Suprapubic skin (tissue), 4 donors: ENCODE measurements at regions not wholly inside any gene's neighbourhood (a gene's known extent, or its start where the extent isn't known, plus 50 kb on each side); places are given as distances from the start of the nearest gene placed in this dataset.

Experiments
- DNase-seq, 2 donors: peaks; one replicate each; pipeline ENCODE4 v3.0.0-alpha.2; 2019; ENCODE audit warnings: low spot score in 2 of 2
- H3K27ac ChIP-seq: fragments of 200-600 bp; sonication (generic); one replicate; pipeline ENCODE4 v1.5.1; 2019
- H3K27me3 ChIP-seq: fragments of 200-600 bp; sonication (generic); one replicate; pipeline ENCODE4 v1.5.1; 2019
- H3K36me3 ChIP-seq: fragments of 200-600 bp; sonication (generic); one replicate; pipeline ENCODE4 v1.5.1; 2019
- H3K4me1 ChIP-seq: fragments of 200-600 bp; sonication (generic); one replicate; pipeline ENCODE4 v1.5.1; 2019
- H3K4me3 ChIP-seq: fragments of 200-600 bp; sonication (generic); one replicate; pipeline ENCODE4 v1.5.1; 2019; ENCODE audit warnings: mild to moderate bottlenecking
- H3K9me3 ChIP-seq: fragments of 200-600 bp; sonication (generic); one replicate; pipeline ENCODE4 v1.5.1; 2019
- CTCF ChIP-seq, 2 donors: fragments of 200-600 bp in 1 of 2; fragments of 450-650 bp in 1 of 2; sonication (generic) in 1 of 2; IDR thresholded peaks; one replicate each; pipeline ENCODE4 v1.5.1; 2016 to 2019; ENCODE audit warnings: antibody characterized with exemption in 2 of 2, mild to moderate bottlenecking in 1 of 2, moderate library complexity in 1 of 2
- EP300 ChIP-seq: sonication (generic); formaldehyde crosslinking; IDR thresholded peaks from one replicate; pipeline ENCODE4 v1.6.1; 2017; ENCODE audit warnings: antibody characterized with exemption
- POLR2A ChIP-seq, 2 donors: fragments of 450-650 bp; IDR thresholded peaks; one replicate each; pipeline ENCODE4 v1.6.1; 2017; ENCODE audit warnings: antibody characterized with exemption in 2 of 2, mild to moderate bottlenecking in 2 of 2, moderate library complexity in 2 of 2
- POLR2AphosphoS5 ChIP-seq, 3 donors: sonication (generic); formaldehyde crosslinking; IDR thresholded peaks; one replicate each; pipeline ENCODE4 v1.6.1; 2017; ENCODE audit warnings: antibody characterized with exemption in 3 of 3
- WGBS: methylation state at CpG from one replicate; pipeline ENCODE4 v1.1.5; 2018; 5-methylcytosine and 5-hydroxymethylcytosine counted together

DNA sequence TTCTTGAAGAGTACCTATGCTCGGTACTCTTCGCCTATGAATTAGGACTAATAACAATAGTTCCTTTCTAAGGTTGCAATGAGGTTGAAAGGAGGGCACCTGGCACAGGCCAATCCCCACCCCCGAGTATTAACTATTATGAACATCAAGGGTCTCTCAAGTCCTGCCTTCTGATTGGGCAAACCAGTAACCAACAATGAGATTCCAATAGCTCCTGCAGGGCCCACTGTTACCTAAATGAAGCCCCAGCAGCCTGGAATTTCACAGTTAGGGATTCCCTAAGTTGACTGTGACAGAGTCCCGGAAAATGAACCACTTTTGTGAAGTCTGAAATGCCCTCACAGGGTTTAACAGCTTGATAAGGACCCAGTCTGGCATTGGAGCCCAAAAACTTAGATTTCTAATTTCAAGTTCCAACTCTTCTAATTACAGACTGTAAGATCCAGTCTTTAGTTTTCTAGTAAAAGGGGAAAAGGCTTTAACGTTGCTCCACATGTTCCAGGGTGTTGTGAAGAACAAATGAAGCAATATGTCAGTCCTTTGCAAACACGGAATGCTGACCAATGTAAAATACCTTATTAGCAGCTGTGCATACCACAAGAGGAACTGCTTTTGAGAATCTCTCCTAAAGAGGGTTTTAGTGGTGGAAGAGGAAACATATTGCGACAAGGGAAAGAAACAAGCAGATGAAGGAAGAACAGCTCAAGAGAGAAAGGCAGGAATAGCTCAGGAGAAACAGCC, 277.7 kb upstream of the MAP2 start:
- no peaks in the 10 kb centered on the region for H3K27me3 ChIP-seq
- no peak overlapping the region for H3K27ac ChIP-seq
- no peak for DNase-seq
- no peak for TF ChIP-seq EP300
- no peak for TF ChIP-seq POLR2AphosphoS5 (IDR thresholded peaks at IDR 0.05)
- no peak for TF ChIP-seq CTCF (IDR thresholded peaks at IDR 0.05)
- no peak for TF ChIP-seq POLR2A (IDR thresholded peaks at IDR 0.05)
- 72% methylated on average over 7 of the region's 7 CpGs for WGBS
- no peaks in the 10 kb centered on the region for H3K4me1 ChIP-seq
- H3K4me3 ChIP-seq = no peak overlapping the region
- H3K36me3 ChIP-seq = no peaks in the 10 kb centered on the region
- no peaks in the 10 kb centered on the region for H3K9me3 ChIP-seq

- WGBS = 77% methylated on average over 3 of the region's 3 CpGs
These were observed 277.0 kb upstream of the MAP2 start for GRCh38 chr2:209146682-209147320.

GRCh38 chr2:209147981-209148380, 275.9 kb upstream of the MAP2 start:
- H3K4me3 ChIP-seq = no peak overlapping the region
- no peaks in the 10 kb centered on the region for H3K27me3 ChIP-seq
- H3K36me3 ChIP-seq = no peaks in the 10 kb centered on the region
- no peak for DNase-seq
- no peaks in the 10 kb centered on the region for H3K4me1 ChIP-seq
- H3K9me3 ChIP-seq = no peaks in the 10 kb centered on the region
- TF ChIP-seq POLR2A (IDR thresholded peaks at IDR 0.05) (no peak), EP300 (no peak), CTCF (IDR thresholded peaks at IDR 0.05) (no peak), POLR2AphosphoS5 (IDR thresholded peaks at IDR 0.05) (no peak)
- no peak overlapping the region for H3K27ac ChIP-seq

More at GRCh38 chr2:209146682-209147320, 277.0 kb upstream of the MAP2 start:
- H3K9me3 ChIP-seq = no peaks in the 10 kb centered on the region
- H3K27ac ChIP-seq = peak overlapping the region; percentile 4
- no peak overlapping the region for H3K4me3 ChIP-seq
- H3K36me3 ChIP-seq = no peaks in the 10 kb centered on the region
- TF ChIP-seq EP300 (no peak), POLR2A (IDR thresholded peaks at IDR 0.05) (no peak), CTCF (IDR thresholded peaks at IDR 0.05) (no peak), POLR2AphosphoS5 (IDR thresholded peaks at IDR 0.05) (no peak)
- DNase-seq = no peak
- H3K4me1 ChIP-seq = no peaks in the 10 kb centered on the region
- no peaks in the 10 kb centered on the region for H3K27me3 ChIP-seq

DNA sequence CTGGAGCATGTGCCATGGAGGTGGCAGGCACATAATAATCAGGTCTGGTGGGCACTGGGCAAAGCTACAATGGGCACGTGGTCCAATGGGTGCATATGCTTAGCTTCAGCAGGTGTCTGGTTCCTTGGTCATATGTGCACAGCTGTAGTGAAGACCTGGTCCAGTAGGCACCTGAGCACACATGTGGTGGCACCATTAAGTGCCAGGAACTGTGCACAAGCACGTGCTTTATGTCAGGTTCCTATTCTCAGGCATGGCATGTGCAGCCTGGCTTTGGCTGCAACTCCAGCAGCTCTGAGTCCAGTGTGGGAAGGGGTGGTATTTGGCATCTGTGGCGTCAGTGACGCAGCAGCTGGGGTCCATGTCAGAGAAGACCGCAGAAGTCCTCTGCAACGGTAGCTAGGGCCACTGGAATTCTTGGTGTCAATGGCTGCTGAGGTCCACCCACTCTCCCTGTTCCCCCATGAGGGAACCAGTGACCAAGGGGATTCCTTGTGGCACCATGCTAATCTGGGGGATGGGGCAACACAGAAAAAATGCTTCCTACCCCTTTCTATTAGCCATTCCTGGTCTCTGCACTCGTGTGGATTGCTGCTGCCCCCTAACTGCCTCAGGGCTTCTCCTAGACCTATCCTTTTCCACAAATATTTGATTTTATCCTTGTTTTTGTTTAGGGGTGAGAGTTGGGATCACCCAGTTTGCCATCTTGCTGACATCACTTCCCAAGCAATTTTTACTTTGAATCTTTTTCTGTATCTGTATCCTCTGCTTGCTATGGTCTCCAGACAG, 262.9 kb upstream of the MAP2 start:
- Histone ChIP-seq H3K27ac (no peak overlapping the region), H3K36me3 (no peaks in the 10 kb centered on the region), H3K4me1 (no peaks in the 10 kb centered on the region), H3K9me3 (no peaks in the 10 kb centered on the region), H3K4me3 (no peak overlapping the region), H3K27me3 (no peaks in the 10 kb centered on the region)
- no peak for TF ChIP-seq POLR2AphosphoS5 (IDR thresholded peaks at IDR 0.05)
- no peak for TF ChIP-seq EP300
- TF ChIP-seq POLR2A (IDR thresholded peaks at IDR 0.05) = no peak
- no peak for TF ChIP-seq CTCF (IDR thresholded peaks at IDR 0.05)
- WGBS = 87% methylated on average over 7 of the region's 7 CpGs
- no peak for DNase-seq

DNA sequence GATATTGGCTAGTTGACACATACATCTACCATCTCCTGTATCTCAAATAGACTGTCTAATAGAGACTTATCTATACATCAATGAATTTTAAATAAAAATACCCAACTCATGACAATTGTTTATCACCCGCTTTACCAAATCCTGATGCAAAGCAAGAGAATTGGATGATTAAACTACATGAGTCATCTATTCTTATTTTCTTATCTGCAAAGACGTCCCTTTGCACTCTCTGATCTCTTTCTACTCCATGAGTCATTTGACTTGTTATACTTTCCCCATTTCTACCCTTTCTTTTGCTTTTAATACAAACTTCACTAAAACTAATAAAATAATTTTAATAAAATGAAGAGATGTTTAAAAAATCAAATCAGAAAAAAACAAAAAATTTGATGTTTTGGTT, 261.7 kb upstream of the MAP2 start:
- no peaks in the 10 kb centered on the region for H3K4me1 ChIP-seq
- H3K36me3 ChIP-seq = no peaks in the 10 kb centered on the region
- no peak overlapping the region for H3K4me3 ChIP-seq
- H3K27ac ChIP-seq = no peak overlapping the region
- no peaks in the 10 kb centered on the region for H3K27me3 ChIP-seq
- no peak for DNase-seq
- TF ChIP-seq POLR2AphosphoS5 (IDR thresholded peaks at IDR 0.05) (no peak), POLR2A (IDR thresholded peaks at IDR 0.05) (no peak), CTCF (IDR thresholded peaks at IDR 0.05) (no peak), EP300 (no peak)
- no peaks in the 10 kb centered on the region for H3K9me3 ChIP-seq
- 66% methylated on average over 2 of the region's 2 CpGs for WGBS
